DND-41 (cell line): ENCODE measurements at regions not wholly inside any gene's neighbourhood (a gene's known extent, or its start where the extent isn't known, plus 50 kb on each side); places are given as distances from the start of the nearest gene placed in this dataset.

Experiments used
- EZH2 ChIP-seq: IDR thresholded peaks from 3 replicates; pipeline ENCODE4 v1.6.1; 2012; ENCODE audit warnings: borderline replicate concordance, low read depth, mild to moderate bottlenecking, moderate library complexity, low read length, inconsistent platforms; ENCODE audit not compliant: severe bottlenecking
- TF ChIP-seq, protein P1 (sequence below): IDR thresholded peaks from 2 replicates; pipeline ENCODE4 v1.5.1; 2012; ENCODE audit warnings: borderline replicate concordance, low read length, moderate library complexity, mild to moderate bottlenecking; ENCODE audit not compliant: poor library complexity, severe bottlenecking; ENCODE audit errors: extremely low read depth

DNA sequence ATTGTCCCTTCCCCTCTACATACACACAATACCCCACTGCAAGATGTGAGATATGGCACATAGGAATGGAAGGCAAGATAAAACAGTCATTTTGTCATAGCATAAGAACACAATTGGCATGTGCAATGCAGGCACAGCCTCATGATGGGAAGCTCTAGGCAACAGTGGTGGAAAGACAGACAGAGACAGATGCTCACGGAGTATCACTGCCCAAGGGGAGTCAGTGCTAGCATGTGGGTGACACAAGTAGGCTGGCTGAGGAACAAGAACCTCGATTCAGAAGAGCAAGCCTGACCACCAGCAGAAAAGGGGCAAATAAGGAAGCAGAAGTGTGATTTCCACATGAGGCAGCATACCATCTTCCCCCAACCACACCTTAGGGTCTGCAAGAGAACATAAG lies 323.6 kb downstream of the PAX3 start:
- TF ChIP-seq, protein P1, sequence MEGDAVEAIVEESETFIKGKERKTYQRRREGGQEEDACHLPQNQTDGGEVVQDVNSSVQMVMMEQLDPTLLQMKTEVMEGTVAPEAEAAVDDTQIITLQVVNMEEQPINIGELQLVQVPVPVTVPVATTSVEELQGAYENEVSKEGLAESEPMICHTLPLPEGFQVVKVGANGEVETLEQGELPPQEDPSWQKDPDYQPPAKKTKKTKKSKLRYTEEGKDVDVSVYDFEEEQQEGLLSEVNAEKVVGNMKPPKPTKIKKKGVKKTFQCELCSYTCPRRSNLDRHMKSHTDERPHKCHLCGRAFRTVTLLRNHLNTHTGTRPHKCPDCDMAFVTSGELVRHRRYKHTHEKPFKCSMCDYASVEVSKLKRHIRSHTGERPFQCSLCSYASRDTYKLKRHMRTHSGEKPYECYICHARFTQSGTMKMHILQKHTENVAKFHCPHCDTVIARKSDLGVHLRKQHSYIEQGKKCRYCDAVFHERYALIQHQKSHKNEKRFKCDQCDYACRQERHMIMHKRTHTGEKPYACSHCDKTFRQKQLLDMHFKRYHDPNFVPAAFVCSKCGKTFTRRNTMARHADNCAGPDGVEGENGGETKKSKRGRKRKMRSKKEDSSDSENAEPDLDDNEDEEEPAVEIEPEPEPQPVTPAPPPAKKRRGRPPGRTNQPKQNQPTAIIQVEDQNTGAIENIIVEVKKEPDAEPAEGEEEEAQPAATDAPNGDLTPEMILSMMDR = no peak
- TF ChIP-seq EZH2 = no peak
